ENCODE measurements at regions not wholly inside any gene's neighbourhood (a gene's known extent, or its start where the extent isn't known, plus 50 kb on each side); places are given as distances from the start of the nearest gene placed in this dataset.

GRCh38 chr2:105647731-105648130, 97.0 kb upstream of the NCK2 start:
- ChIA-PET CTCF (no interaction called here), POLR2A (no interaction called here)
- H3K4me1 Mint-ChIP-seq (ENCODE audit: insufficient read depth, unreplicated experiment), result no peaks in the 10 kb centered on the region
- BruUV-seq (replicated peaks), result no TSS peak
- TF ChIP-seq CTCF (IDR thresholded peaks at IDR 0.05; ENCODE audit: unreplicated experiment), result no peak
- intact Hi-C loops (cut with micrococcal nuclease), result no loop called here
- H3K27ac Mint-ChIP-seq (ENCODE audit: low read depth, unreplicated experiment), result no peak overlapping the region
- peaks cover 55% of the 10 kb centered on the region for H3K27me3 Mint-ChIP-seq (ENCODE audit: insufficient read depth, unreplicated experiment)
- H3K4me3 Mint-ChIP-seq (ENCODE audit: unreplicated experiment), result no peak overlapping the region
- no peak for DNase-seq (ENCODE audit: unreplicated experiment)
- H3K36me3 Mint-ChIP-seq (ENCODE audit: insufficient read depth, unreplicated experiment), result no peaks in the 10 kb centered on the region
- no peaks in the 10 kb centered on the region for H3K9me3 Mint-ChIP-seq (ENCODE audit: unreplicated experiment)

GRCh38 chr2:105646774-105647076, 98.0 kb upstream of the NCK2 start:
- no TSS peak for BruUV-seq (replicated peaks)
- no peak for TF ChIP-seq CTCF (IDR thresholded peaks at IDR 0.05; ENCODE audit: unreplicated experiment)
- no peak for DNase-seq (ENCODE audit: unreplicated experiment)
- CTCF ChIA-PET, result no interaction called here
- peaks cover 65% of the 10 kb centered on the region for H3K27me3 Mint-ChIP-seq (ENCODE audit: insufficient read depth, unreplicated experiment)
- H3K27ac Mint-ChIP-seq (ENCODE audit: low read depth, unreplicated experiment), result no peak overlapping the region
- H3K4me3 Mint-ChIP-seq (ENCODE audit: unreplicated experiment), result no peak overlapping the region
- H3K9me3 Mint-ChIP-seq (ENCODE audit: unreplicated experiment), result no peaks in the 10 kb centered on the region
- intact Hi-C loops (cut with micrococcal nuclease), result no loop called here
- POLR2A ChIA-PET, result no interaction called here
- H3K4me1 Mint-ChIP-seq (ENCODE audit: insufficient read depth, unreplicated experiment), result no peaks in the 10 kb centered on the region
- no peaks in the 10 kb centered on the region for H3K36me3 Mint-ChIP-seq (ENCODE audit: insufficient read depth, unreplicated experiment)

- no TSS peak for BruUV-seq (replicated peaks)
- Mint-ChIP-seq H3K36me3 (ENCODE audit: insufficient read depth, unreplicated experiment) (no peaks in the 10 kb centered on the region), H3K9me3 (ENCODE audit: unreplicated experiment) (no peaks in the 10 kb centered on the region), H3K27ac (ENCODE audit: low read depth, unreplicated experiment) (no peak overlapping the region), H3K4me1 (ENCODE audit: insufficient read depth, unreplicated experiment) (no peaks in the 10 kb centered on the region), H3K4me3 (ENCODE audit: unreplicated experiment) (no peak overlapping the region), H3K27me3 (ENCODE audit: insufficient read depth, unreplicated experiment) (peaks cover 70% of the 10 kb centered on the region)
- POLR2A ChIA-PET, result interaction anchor here (0.6 kb wide), 1 partner anchor 286 kb away, joined by 3 read pairs; no protein-coding TSS in a partner anchor
- DNase-seq (ENCODE audit: unreplicated experiment), result no peak
- CTCF ChIA-PET, result interaction anchor here (0.7 kb wide), 1 partner anchor 80 kb away, joined by 3 read pairs; no protein-coding TSS in a partner anchor
- intact Hi-C loops (cut with micrococcal nuclease), result no loop called here
- TF ChIP-seq CTCF (IDR thresholded peaks at IDR 0.05; ENCODE audit: unreplicated experiment), result no peak
These were observed 98.6 kb upstream of the NCK2 start for GRCh38 chr2:105645938-105646773.

- intact Hi-C loops (cut with micrococcal nuclease), result no loop called here
These were observed 99.4 kb upstream of the NCK2 start for GRCh38 chr2:105645031-105645937.

More at GRCh38 chr2:105645031-105645937, 99.4 kb upstream of the NCK2 start:
- no peak for TF ChIP-seq CTCF (IDR thresholded peaks at IDR 0.05; ENCODE audit: unreplicated experiment)
- Mint-ChIP-seq H3K4me3 (ENCODE audit: unreplicated experiment) (no peak overlapping the region), H3K36me3 (ENCODE audit: insufficient read depth, unreplicated experiment) (no peaks in the 10 kb centered on the region), H3K9me3 (ENCODE audit: unreplicated experiment) (no peaks in the 10 kb centered on the region), H3K27me3 (ENCODE audit: insufficient read depth, unreplicated experiment) (peaks cover 73% of the 10 kb centered on the region), H3K27ac (ENCODE audit: low read depth, unreplicated experiment) (no peak overlapping the region), H3K4me1 (ENCODE audit: insufficient read depth, unreplicated experiment) (no peaks in the 10 kb centered on the region)
- ChIA-PET CTCF (interaction anchor here (0.7 kb wide), 1 partner anchor 80 kb away, joined by 3 read pairs; no protein-coding TSS in a partner anchor), POLR2A (interaction anchor here (0.6 kb wide), 1 partner anchor 287 kb away, joined by 3 read pairs; no protein-coding TSS in a partner anchor)
- no TSS peak for BruUV-seq (replicated peaks)
- no peak for DNase-seq (ENCODE audit: unreplicated experiment)
